Endodermal cell (in vitro differentiated cells): ENCODE measurements at regions not wholly inside any gene's neighbourhood (a gene's known extent, or its start where the extent isn't known, plus 50 kb on each side); places are given as distances from the start of the nearest gene placed in this dataset.
A peak's percentile ranks its signal among the peaks of the same experiment; 100 is the strongest.

Source experiments
- DNase-seq: peaks from one replicate; pipeline ENCODE4 v3.0.0-alpha.2; 2017
- H3K27ac ChIP-seq: 2 replicates; pipeline ENCODE4 v1.5.1; 2013; ENCODE audit warnings: mild to moderate bottlenecking, low read depth, low read length, moderate library complexity
- H3K27me3 ChIP-seq: 2 replicates; pipeline ENCODE4 v1.6.1; 2013; ENCODE audit warnings: mild to moderate bottlenecking, low read length, moderate library complexity; ENCODE audit not compliant: insufficient read depth, control insufficient read depth, poor library complexity, severe bottlenecking
- H3K36me3 ChIP-seq: 2 replicates; pipeline ENCODE4 v1.7.0; 2013; ENCODE audit warnings: mild to moderate bottlenecking, low read length, moderate library complexity; ENCODE audit not compliant: control insufficient read depth, insufficient read depth
- H3K4me1 ChIP-seq: one replicate; pipeline ENCODE4 v1.7.0; 2013; ENCODE audit warnings: low read length; ENCODE audit not compliant: control insufficient read depth, insufficient read depth
- H3K4me3 ChIP-seq: 2 replicates; pipeline ENCODE4 v1.5.1; 2013; ENCODE audit warnings: mild to moderate bottlenecking, low read length, moderate library complexity
- H3K9ac ChIP-seq: 2 replicates; pipeline ENCODE4 v1.6.1; 2013; ENCODE audit warnings: mild to moderate bottlenecking, low read length, moderate library complexity; ENCODE audit not compliant: poor library complexity, severe bottlenecking; ENCODE audit errors: extremely low read depth
- H3K9me3 ChIP-seq: 2 replicates; pipeline ENCODE4 v1.6.1; 2013; ENCODE audit warnings: mild to moderate bottlenecking, low read length, moderate library complexity; ENCODE audit not compliant: control insufficient read depth
- H3K27ac Mint-ChIP-seq: 2 replicates; pipeline ENCODE4 v1.8.0; 2020; ENCODE audit warnings: mixed read lengths
- H3K27me3 Mint-ChIP-seq: 2 replicates; pipeline ENCODE4 v1.8.0; 2021; ENCODE audit warnings: mild to moderate bottlenecking, mixed read lengths; ENCODE audit not compliant: insufficient read depth
- H3K36me3 Mint-ChIP-seq: 2 replicates; pipeline ENCODE4 v1.8.0; 2020; ENCODE audit warnings: low read depth, mixed read lengths
- H3K4me1 Mint-ChIP-seq: 2 replicates; pipeline ENCODE4 v1.8.0; 2020; ENCODE audit warnings: mixed read lengths
- H3K4me3 Mint-ChIP-seq: 2 replicates; pipeline ENCODE4 v1.8.0; 2020; ENCODE audit warnings: mild to moderate bottlenecking, moderate library complexity, mixed read lengths
- H3K9me3 Mint-ChIP-seq: 2 replicates; pipeline ENCODE4 v1.8.0; 2020; ENCODE audit warnings: mild to moderate bottlenecking, mixed read lengths
- CTCF ChIP-seq: fragments of 200-600 bp; sonication (generic); conservative IDR thresholded peaks from 2 replicates; pipeline ENCODE4 v1.5.0; 2021; ENCODE audit warnings: antibody characterized with exemption, mild to moderate bottlenecking
- WGBS, 2 experiments: methylation state at CpG; one replicate each; pipeline versions ENCODE4 v1.1.5 to v1.1.7; 2013; ENCODE audit warnings: missing lambda C conversion rate in 2 of 2, mixed read lengths in 1 of 2; ENCODE audit not compliant: insufficient coverage in 1 of 2, insufficient read length in 1 of 2; 5-methylcytosine and 5-hydroxymethylcytosine counted together

GRCh38 chr3:181105646-181106045, 116.1 kb upstream of the DNAJC19 start:
- no peak overlapping the region for H3K27ac Mint-ChIP-seq
- Histone ChIP-seq H3K36me3 (no peaks in the 10 kb centered on the region), H3K9ac (no peak overlapping the region), H3K27ac (no peak overlapping the region), H3K4me3 (no peak overlapping the region), H3K4me1 (no peaks in the 10 kb centered on the region), H3K9me3 (no peaks in the 10 kb centered on the region), H3K27me3 (no peaks in the 10 kb centered on the region)
- DNase-seq = no peak
- WGBS, 2 experiments = 75 to 80% methylated on average over 1 to 3 of the region's 3 CpGs
- no peaks in the 10 kb centered on the region for H3K9me3 Mint-ChIP-seq
- no peak for TF ChIP-seq CTCF
- H3K27me3 Mint-ChIP-seq = no peaks in the 10 kb centered on the region
- H3K4me3 Mint-ChIP-seq = no peak overlapping the region
- no peaks in the 10 kb centered on the region for H3K36me3 Mint-ChIP-seq
- peaks cover 28% of the 10 kb centered on the region for H3K4me1 Mint-ChIP-seq

- Histone ChIP-seq H3K36me3 (no peaks in the 10 kb centered on the region), H3K4me1 (no peaks in the 10 kb centered on the region), H3K27ac (no peak overlapping the region), H3K27me3 (no peaks in the 10 kb centered on the region), H3K9me3 (no peaks in the 10 kb centered on the region), H3K4me3 (no peak overlapping the region), H3K9ac (no peak overlapping the region)
- peak; percentile 69 for DNase-seq
- H3K27ac Mint-ChIP-seq = no peak overlapping the region
- no peak overlapping the region for H3K4me3 Mint-ChIP-seq
- no peaks in the 10 kb centered on the region for H3K9me3 Mint-ChIP-seq
- no peaks in the 10 kb centered on the region for H3K27me3 Mint-ChIP-seq
- H3K4me1 Mint-ChIP-seq = peaks cover 28% of the 10 kb centered on the region
- no peaks in the 10 kb centered on the region for H3K36me3 Mint-ChIP-seq
- TF ChIP-seq CTCF = peak; percentile 89
Observed at GRCh38 chr3:181103605-181104004, 114.1 kb upstream of the DNAJC19 start.

GRCh38 chr3:181086011-181086410, 96.5 kb upstream of the DNAJC19 start:
- Histone ChIP-seq H3K4me3 (no peak overlapping the region), H3K36me3 (no peaks in the 10 kb centered on the region), H3K9ac (no peak overlapping the region), H3K4me1 (no peaks in the 10 kb centered on the region), H3K27ac (no peak overlapping the region), H3K9me3 (no peaks in the 10 kb centered on the region), H3K27me3 (no peaks in the 10 kb centered on the region)
- no peaks in the 10 kb centered on the region for H3K36me3 Mint-ChIP-seq
- no peak overlapping the region for H3K4me3 Mint-ChIP-seq
- 85 to 91% methylated on average over 3 to 6 of the region's 6 CpGs for WGBS, 2 experiments
- H3K27ac Mint-ChIP-seq = no peak overlapping the region
- H3K9me3 Mint-ChIP-seq = peaks cover 4% of the 10 kb centered on the region
- no peak for TF ChIP-seq CTCF
- H3K4me1 Mint-ChIP-seq = no peaks in the 10 kb centered on the region
- DNase-seq = no peak
- no peaks in the 10 kb centered on the region for H3K27me3 Mint-ChIP-seq
